ENCODE measurements at regions not wholly inside any gene's neighbourhood (a gene's known extent, or its start where the extent isn't known, plus 50 kb on each side); places are given as distances from the start of the nearest gene placed in this dataset.
"Not testable (repeated sequence)": the region's sequence is repeated elsewhere in the genome, so short reads cannot be mapped to it uniquely, and the experiment has no call there.

GRCh38 chr12:63508543-63508942, 159.8 kb downstream of the DPY19L2 start:
- no peak for DNase-seq (ENCODE audit: low spot score)

DNA sequence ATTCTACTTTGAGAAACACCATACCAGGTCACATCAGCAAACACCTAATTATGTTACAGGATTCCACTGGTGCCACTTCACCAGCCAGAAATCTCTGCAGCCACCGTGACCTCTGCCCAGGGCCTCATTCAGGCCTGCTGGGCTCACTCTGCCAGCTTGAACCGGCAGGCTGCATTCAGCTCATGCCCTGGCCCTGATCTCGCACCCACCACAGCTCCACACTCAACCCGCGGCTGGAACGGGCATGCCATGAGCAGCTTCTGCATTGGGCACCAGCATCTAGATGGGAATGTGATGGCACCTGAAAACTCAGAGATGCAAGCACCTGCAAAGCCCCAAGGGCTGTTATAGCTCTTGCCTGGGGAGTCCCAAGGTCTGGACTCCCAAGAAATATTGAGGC, 168.7 kb downstream of the DPY19L2 start:
- DNase-seq (ENCODE audit: low spot score) = no peak

GRCh38 chr12:63498239-63498638, 170.1 kb downstream of the DPY19L2 start:
- no peak for DNase-seq (ENCODE audit: low spot score)

- DNase-seq (ENCODE audit: low spot score) = no peak
Observed at GRCh38 chr12:63496654-63497053, 171.6 kb downstream of the DPY19L2 start.

DNA sequence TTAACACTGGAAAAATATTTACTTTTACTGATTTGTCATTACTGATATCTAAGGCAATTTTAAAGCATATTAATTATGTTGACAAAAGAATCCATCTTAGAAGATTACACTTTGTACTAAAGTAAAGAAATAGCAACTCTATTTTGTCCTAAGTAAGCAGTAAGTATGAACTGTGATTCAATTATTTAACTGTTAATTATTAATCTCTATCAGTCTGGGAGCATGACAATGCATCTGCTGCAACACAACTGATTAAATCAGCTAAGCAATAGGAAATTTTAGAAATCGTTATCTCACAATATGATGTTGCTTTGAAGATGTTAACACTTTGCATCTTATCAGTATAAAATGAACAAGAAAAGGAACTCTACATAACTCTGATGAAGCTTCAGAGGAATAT, 172.3 kb downstream of the DPY19L2 start:
- no peak for DNase-seq (ENCODE audit: low spot score)

DNA sequence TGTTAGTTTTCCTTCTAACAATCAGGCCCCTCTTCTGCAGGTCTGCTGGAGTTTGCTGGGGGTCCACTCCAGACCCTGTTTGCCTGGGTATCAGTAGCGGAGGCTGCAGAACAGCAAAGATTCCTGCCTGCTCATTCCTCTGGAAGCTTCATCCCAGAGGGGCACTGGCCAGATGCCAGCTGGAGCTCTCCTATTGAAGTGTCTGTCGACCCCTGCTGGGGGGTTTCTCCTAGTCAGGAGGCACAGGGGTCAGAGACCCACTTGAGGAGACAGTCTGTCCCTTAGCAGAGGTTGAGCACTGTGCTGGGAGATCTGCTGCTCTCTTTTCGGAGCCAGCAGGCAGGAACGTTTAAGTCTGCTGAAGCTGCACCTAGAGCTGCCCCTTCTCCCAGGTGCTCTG, 174.9 kb downstream of the DPY19L2 start:
- DNase-seq (ENCODE audit: low spot score) = not testable (repeated sequence)

DNA sequence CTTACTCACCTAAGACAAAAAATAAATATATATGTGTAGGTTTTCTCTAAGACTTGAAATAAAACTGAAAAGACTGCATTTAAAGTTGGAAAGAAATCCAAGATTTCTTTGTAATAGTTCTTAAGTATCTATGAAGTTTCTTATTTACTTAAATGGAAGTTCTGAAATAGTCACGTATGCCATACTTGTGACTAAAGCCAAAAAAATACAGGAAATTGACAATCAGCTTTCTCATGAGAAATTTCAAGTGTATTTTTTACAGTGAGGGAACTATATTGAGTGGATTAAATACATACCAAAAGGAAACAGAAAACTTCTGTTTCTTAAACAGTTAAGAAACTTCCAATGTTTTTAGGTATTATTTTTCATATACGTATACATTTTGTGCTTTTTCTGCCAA, 188.1 kb downstream of the DPY19L2 start:
- no peak for DNase-seq (ENCODE audit: low spot score)

DNA sequence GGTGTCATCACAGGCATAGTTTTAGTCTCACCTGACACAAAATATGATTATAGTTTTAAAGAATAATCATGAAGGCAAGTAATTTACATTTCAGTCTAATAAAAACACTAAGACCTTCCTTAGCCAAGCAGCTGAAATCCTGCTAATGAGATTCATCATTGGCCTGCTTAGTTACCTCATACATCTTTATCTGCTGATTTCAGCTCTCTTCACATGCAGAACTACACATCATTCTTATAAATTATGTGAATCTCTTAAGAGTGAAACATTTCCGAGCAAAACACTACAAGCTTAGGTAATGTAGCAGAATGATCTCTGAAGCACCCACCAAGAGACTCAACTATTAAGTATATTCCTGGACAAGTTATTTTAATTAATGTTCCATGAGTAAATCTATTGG, 198.1 kb downstream of the DPY19L2 start:
- no peak for DNase-seq (ENCODE audit: low spot score)

GRCh38 chr12:63467951-63468350, 200.3 kb downstream of the DPY19L2 start:
- no peak for DNase-seq (ENCODE audit: low spot score)

GRCh38 chr12:63457857-63458256, 210.4 kb downstream of the DPY19L2 start:
- DNase-seq (ENCODE audit: low spot score) = no peak

- no peak for DNase-seq (ENCODE audit: low spot score)
Observed at GRCh38 chr12:63457428-63457827, 210.9 kb downstream of the DPY19L2 start.

- DNase-seq (ENCODE audit: low spot score) = no peak
Observed at GRCh38 chr12:63450816-63451215, 217.5 kb downstream of the DPY19L2 start.

GRCh38 chr12:63450334-63450733, 218.0 kb downstream of the DPY19L2 start:
- no peak for DNase-seq (ENCODE audit: low spot score)

DNA sequence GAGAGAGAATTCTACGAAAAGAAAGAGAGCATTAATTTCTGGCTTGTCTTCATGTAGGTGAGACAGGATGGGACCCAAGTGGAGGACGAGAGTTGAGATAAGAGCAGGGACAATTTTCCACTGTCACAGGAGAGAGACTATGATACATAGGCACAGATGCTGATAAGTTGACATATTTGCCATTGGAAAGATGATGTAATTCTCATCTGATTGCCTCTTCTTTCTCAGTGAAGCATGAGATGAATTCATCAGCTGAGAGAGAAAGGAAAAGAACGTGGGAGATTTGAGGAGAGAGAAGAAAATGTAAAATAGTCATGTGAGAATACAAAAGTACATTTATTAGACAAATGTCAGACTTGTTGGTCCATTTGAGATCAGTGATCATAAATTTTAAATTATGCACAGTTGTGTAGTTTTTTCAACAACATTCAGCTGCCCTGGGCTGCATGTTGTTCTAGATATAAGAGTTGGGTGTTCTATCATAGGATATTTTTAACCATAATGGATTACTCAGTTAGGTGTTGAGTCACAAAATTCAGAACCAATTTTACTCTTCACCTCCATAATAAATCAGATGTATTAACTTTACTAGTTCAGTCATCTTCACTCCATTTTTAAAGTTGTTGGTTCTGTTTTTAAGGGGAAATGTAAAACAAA, 222.9 kb downstream of the DPY19L2 start:
- no peak for DNase-seq (ENCODE audit: low spot score)

- DNase-seq (ENCODE audit: low spot score) = no peak
Observed at GRCh38 chr12:63440048-63440447, 228.2 kb downstream of the DPY19L2 start.

GRCh38 chr12:63434384-63434783, 233.9 kb downstream of the DPY19L2 start:
- not testable (repeated sequence) for DNase-seq (ENCODE audit: low spot score)

GRCh38 chr12:63427969-63428368, 240.3 kb downstream of the DPY19L2 start:
- DNase-seq (ENCODE audit: low spot score) = not testable (repeated sequence)

- not testable (repeated sequence) for DNase-seq (ENCODE audit: low spot score)
Observed at GRCh38 chr12:63427029-63427428, 241.3 kb downstream of the DPY19L2 start.

GRCh38 chr12:63424671-63425070, 243.6 kb downstream of the DPY19L2 start:
- no peak for DNase-seq (ENCODE audit: low spot score)

- no peak for DNase-seq (ENCODE audit: low spot score)
Observed at GRCh38 chr12:63423839-63424238, 244.5 kb downstream of the DPY19L2 start.

DNA sequence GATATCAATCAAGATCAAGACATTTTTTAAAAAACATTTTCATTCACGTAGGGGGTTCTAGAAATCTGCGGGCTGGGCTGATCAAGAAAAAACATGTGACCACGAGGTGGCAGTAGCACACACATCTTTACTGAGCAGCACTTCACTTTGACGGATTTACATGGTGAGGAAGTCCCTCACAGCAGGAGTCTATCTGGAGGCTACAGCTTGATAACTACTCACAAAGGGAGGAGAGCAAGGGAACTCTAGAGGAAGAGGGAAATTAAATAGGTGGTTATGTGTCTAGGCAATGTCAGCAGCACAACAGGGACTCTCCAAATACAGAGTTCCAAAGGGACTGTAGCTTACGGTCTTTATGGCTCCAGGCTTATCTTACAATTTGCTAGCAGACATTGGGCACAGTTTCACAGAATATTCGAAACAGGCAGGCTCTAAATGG, 248.1 kb downstream of the DPY19L2 start:
- DNase-seq (ENCODE audit: low spot score) = peak; percentile 39

- no peak for DNase-seq (ENCODE audit: low spot score)
Observed at GRCh38 chr12:63419154-63419553, 249.1 kb downstream of the DPY19L2 start.

DNA sequence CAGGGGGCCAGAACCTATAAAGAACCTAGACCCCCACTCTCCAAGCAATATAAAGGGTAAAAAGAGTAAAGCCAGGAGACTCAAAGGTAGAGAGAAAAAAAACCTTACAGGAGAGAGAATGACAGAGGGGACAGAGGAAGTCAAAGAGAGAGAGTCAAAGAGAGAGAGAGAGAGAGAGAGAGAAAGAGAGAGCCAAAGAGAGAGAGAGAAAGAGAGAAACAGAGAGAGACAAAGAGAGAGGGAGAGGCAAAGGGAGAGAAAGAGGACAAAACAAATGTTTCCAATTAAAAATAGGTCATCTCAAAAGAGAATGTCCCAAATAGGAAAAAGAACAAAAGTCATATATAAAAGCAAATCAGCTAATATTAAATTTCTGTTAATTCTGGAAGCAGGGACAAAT, 251.5 kb downstream of the DPY19L2 start:
- DNase-seq (ENCODE audit: low spot score) = no peak

DNA sequence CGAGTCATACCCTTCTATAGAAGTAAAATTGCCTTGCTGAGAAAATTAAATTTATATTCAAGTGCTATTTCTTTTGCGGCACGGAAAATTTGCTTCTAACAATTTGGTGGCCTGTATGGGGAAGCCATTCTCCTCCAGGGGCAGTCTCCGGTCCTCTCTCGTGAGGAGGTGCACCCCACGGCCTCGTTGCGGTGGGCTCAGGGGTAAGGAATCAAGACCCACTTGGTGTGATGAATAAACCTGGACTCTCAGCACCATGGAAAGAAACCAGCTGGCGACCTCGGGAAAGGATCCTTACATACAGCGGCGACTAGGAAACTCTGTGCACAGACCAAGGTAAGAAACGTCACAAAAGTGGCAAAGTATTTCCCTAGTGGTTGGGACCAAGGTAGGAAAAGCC, 252.9 kb downstream of the DPY19L2 start:
- DNase-seq (ENCODE audit: low spot score) = no peak

All from hematopoietic multipotent progenitor cell treated with erythropoietin and hydrocortisone succinate and interleukin-3 and kit ligand, for 17 days (in vitro differentiated cells).